Uterus (tissue), 2 donors: ENCODE measurements at regions not wholly inside any gene's neighbourhood (a gene's known extent, or its start where the extent isn't known, plus 50 kb on each side); places are given as distances from the start of the nearest gene placed in this dataset.

Experiments
- CTCF ChIP-seq, 4 experiments: fragments of 200-600 bp in 2 of 4; fragments of 450-650 bp in 2 of 4; sonication (generic) in 2 of 4; IDR thresholded peaks; one replicate each; pipeline ENCODE4 v1.5.1; 2016 to 2019; ENCODE audit warnings: antibody characterized with exemption in 4 of 4, mild to moderate bottlenecking in 2 of 4, moderate library complexity in 1 of 4
- POLR2A ChIP-seq, 2 donors: fragments of 450-650 bp; IDR thresholded peaks; one replicate each; pipeline ENCODE4 v1.6.1; 2016; ENCODE audit warnings: antibody characterized with exemption in 2 of 2, mild to moderate bottlenecking in 1 of 2, moderate library complexity in 1 of 2

GRCh38 chr1:55714230-55714629, 499.1 kb upstream of the USP24 start:
- TF ChIP-seq POLR2A (IDR thresholded peaks at IDR 0.05) = no peak
- no peak for TF ChIP-seq CTCF (IDR thresholded peaks at IDR 0.05)
